ENCODE measurements at regions not wholly inside any gene's neighbourhood (a gene's known extent, or its start where the extent isn't known, plus 50 kb on each side); places are given as distances from the start of the nearest gene placed in this dataset.
"Not testable (repeated sequence)": the region's sequence is repeated elsewhere in the genome, so short reads cannot be mapped to it uniquely, and the experiment has no call there.

DNA sequence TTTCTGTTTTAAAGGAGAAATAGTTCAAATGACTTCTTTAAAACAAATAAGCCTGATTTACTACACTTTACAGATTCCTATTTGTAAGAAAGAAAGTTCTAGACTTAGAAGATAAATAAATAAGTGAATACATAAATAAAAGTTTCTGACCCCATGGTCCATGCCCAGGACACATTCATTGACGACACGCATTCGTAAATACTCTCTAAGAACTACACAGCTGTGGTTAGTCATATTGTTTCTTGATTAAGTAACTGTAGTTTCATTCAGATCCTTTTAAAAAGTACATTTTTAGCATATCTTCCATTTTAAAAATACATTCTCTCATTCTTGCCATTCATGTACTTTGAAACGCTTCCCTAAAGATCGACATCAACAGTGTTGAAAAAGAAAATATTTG, 497.4 kb downstream of the SETD4 start:
- DNase-seq (ENCODE audit: low spot score in 2 of 2), result no peak
- 46 to 71% methylated on average over 5 of the region's 5 CpGs for WGBS, 2 donors
- Histone ChIP-seq H3K4me3 (no peak overlapping the region), H3K27me3 (no peaks in the 10 kb centered on the region), H3K4me1 (peaks cover 0 to 34% (median 10%) of the 10 kb centered on the region in 4 donors), H3K36me3 (no peaks in the 10 kb centered on the region), H3K9me3 (peaks cover 0 to 5% (median 0%) of the 10 kb centered on the region in 4 donors), H3K27ac (no peak overlapping the region)
- TF ChIP-seq POLR2A (IDR thresholded peaks at IDR 0.05), result no peak
- TF ChIP-seq EP300 (IDR thresholded peaks at IDR 0.05), result no peak
- TF ChIP-seq, protein P1, sequence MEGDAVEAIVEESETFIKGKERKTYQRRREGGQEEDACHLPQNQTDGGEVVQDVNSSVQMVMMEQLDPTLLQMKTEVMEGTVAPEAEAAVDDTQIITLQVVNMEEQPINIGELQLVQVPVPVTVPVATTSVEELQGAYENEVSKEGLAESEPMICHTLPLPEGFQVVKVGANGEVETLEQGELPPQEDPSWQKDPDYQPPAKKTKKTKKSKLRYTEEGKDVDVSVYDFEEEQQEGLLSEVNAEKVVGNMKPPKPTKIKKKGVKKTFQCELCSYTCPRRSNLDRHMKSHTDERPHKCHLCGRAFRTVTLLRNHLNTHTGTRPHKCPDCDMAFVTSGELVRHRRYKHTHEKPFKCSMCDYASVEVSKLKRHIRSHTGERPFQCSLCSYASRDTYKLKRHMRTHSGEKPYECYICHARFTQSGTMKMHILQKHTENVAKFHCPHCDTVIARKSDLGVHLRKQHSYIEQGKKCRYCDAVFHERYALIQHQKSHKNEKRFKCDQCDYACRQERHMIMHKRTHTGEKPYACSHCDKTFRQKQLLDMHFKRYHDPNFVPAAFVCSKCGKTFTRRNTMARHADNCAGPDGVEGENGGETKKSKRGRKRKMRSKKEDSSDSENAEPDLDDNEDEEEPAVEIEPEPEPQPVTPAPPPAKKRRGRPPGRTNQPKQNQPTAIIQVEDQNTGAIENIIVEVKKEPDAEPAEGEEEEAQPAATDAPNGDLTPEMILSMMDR (IDR thresholded peaks at IDR 0.05), result no peak

DNA sequence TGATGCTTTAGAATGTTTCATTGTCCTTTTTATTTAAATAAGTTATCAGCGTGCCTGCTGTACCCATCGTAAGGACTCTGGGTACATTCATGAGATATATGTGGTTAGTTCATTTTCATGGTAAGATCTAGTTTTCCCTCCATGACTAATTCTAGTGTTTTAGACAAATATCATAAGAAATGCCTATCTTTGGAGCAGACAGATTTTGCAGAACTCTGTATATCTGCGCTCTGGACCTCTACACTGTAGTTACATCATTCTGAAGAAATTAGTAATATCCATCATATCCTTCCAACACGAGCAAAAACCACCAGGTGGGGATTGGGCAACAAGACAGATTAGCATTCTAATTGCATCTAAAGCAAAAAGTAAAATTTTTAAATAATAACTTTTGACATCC, 499.2 kb downstream of the SETD4 start:
- Histone ChIP-seq H3K27me3 (no peaks in the 10 kb centered on the region), H3K27ac (no peak overlapping the region), H3K4me1 (peaks cover 0 to 34% (median 10%) of the 10 kb centered on the region in 4 donors), H3K9me3 (no peaks in the 10 kb centered on the region), H3K4me3 (no peak overlapping the region), H3K36me3 (no peaks in the 10 kb centered on the region)
- DNase-seq (ENCODE audit: low spot score in 2 of 2), result no peak
- TF ChIP-seq EP300 (IDR thresholded peaks at IDR 0.05) (no peak), POLR2A (IDR thresholded peaks at IDR 0.05) (no peak)
- TF ChIP-seq, protein P1 (IDR thresholded peaks at IDR 0.05), result no peak
- 81 to 91% methylated on average over 4 of the region's 4 CpGs for WGBS, 2 donors

DNA sequence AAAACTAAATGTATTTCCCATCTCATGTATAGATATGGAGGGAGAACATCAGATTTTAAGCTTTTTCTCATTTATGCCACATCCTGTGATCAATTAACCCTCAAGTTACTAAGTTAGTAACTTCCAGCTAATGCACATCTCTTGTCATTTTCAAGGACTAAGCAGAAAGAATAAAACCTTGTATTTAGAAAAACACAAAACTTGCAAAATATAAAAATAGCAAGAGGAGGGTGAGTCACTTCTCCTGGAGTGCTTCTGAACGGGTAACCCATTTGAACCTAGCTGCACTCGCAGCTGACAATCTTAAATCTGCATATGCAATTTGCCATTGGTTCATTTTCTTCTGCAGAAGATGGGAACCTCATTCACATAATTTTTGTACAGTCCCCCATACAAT, 500.5 kb downstream of the SETD4 start:
- TF ChIP-seq, protein P1 (IDR thresholded peaks at IDR 0.05), result no peak
- TF ChIP-seq POLR2A (IDR thresholded peaks at IDR 0.05), result no peak
- TF ChIP-seq EP300 (IDR thresholded peaks at IDR 0.05), result no peak
- Histone ChIP-seq H3K27me3 (no peaks in the 10 kb centered on the region), H3K4me1 (peaks cover 0 to 24% (median 6%) of the 10 kb centered on the region in 4 donors), H3K4me3 (no peak overlapping the region), H3K36me3 (no peaks in the 10 kb centered on the region), H3K27ac (no peak overlapping the region), H3K9me3 (no peaks in the 10 kb centered on the region)
- no peak for DNase-seq (ENCODE audit: low spot score in 2 of 2)
- WGBS, 2 donors, result 48 to 62% methylated on average over 2 of the region's 2 CpGs

DNA sequence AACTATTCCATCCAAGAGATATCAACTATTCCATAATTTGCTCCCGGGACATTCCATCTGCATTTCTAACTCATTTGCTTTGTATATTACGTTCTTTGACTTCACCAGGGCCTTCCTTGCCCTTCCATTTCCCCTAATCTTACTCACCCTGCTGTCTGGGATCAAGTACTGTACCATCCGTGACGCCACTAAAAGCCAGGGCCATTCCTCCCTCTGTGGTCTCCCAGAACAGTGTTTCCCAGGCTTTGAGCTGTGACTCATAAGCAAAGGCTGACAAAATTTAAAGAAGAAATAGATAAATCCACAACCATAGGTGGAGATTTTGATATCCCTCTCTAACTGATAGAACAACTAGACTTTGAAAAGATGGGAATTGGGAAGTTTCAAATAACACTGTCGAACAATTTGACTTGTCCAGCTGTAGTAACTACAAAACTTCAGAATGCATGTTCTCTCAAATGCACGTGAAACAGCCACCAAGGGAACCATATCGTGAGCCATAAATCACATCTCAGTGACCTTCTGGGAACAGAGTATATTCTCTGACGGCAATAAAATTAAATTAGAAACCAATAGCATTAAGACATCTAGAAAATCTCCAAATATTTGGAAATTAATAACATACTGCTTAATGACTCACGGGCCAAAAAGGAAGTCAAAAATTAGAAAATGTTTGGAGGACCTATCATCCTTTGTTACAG, 501.0 kb downstream of the SETD4 start:
- DNase-seq (ENCODE audit: low spot score in 2 of 2), result no peak
- 75 to 77% methylated on average over 9 of the region's 9 CpGs for WGBS, 2 donors
- TF ChIP-seq POLR2A (IDR thresholded peaks at IDR 0.05), result no peak
- TF ChIP-seq EP300 (IDR thresholded peaks at IDR 0.05), result no peak
- TF ChIP-seq, protein P1 (IDR thresholded peaks at IDR 0.05), result no peak

DNA sequence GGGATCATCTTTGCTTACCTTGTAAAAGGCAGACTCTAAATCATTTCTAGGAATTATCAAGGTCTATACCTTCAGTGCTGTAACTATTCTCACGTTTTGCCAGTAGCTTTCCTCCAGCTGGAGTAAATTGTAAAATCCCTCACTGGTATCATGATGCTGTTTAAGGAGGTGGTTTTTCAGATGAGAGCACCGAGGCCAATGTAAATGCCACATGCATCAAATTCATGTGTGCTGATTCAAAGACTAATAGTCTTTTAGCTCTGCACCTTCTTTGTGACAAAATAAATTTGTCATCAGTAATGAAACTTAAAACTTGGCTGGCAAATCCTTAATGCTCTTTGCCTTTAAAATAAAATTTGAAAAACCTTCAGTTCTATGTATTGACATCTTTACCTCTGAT, 503.8 kb downstream of the SETD4 start:
- 52 to 69% methylated on average over 2 of the region's 2 CpGs for WGBS, 2 donors
- no peak overlapping the region for H3K4me3 ChIP-seq
- no peaks in the 10 kb centered on the region for H3K9me3 ChIP-seq
- no peaks in the 10 kb centered on the region for H3K36me3 ChIP-seq
- H3K27me3 ChIP-seq, result no peaks in the 10 kb centered on the region
- no peak for DNase-seq (ENCODE audit: low spot score in 2 of 2)
- TF ChIP-seq, protein P1 (IDR thresholded peaks at IDR 0.05), result no peak
- TF ChIP-seq POLR2A (IDR thresholded peaks at IDR 0.05), result no peak
- no peak for TF ChIP-seq EP300 (IDR thresholded peaks at IDR 0.05)
- no peaks in the 10 kb centered on the region for H3K4me1 ChIP-seq
- no peak overlapping the region for H3K27ac ChIP-seq

More for the DNA sequence above, 501.0 kb downstream of the SETD4 start:
- Histone ChIP-seq H3K4me3 (no peak overlapping the region), H3K27ac (no peak overlapping the region), H3K9me3 (no peaks in the 10 kb centered on the region), H3K36me3 (no peaks in the 10 kb centered on the region), H3K4me1 (peaks cover 0 to 18% (median 4%) of the 10 kb centered on the region in 4 donors), H3K27me3 (no peaks in the 10 kb centered on the region)

DNA sequence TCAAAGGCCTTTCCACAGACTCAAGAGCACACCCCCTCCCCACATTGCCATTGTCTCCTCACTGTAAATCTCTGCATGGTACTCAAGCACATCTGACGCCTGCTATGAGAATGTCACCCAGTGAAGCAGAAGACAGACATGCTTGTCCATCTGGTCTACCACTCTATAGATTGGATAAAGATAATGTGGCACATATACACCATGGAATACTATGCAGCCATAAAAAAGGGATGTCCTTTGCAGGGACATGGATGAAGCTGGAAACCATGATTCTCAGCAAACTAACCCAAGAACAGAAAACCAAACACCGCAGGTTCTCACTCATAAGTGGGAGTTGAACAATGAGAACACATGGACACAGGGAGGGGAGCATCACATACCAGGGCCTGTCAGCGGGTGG, 503.4 kb upstream of the RUNX1 start:
- not testable (repeated sequence) for H3K36me3 ChIP-seq; H3K4me3 ChIP-seq; H3K27ac ChIP-seq; H3K9me3 ChIP-seq; H3K4me1 ChIP-seq; H3K27me3 ChIP-seq; DNase-seq (ENCODE audit: low spot score in 2 of 2)
- 88 to 97% methylated on average over 3 of the region's 3 CpGs for WGBS, 2 donors

Measured in tibial nerve (tissue), 4 donors.